RPMI7951 (cell line): ENCODE measurements at regions not wholly inside any gene's neighbourhood (a gene's known extent, or its start where the extent isn't known, plus 50 kb on each side); places are given as distances from the start of the nearest gene placed in this dataset.
A peak's percentile ranks its signal among the peaks of the same experiment; 100 is the strongest.

ENCODE experiments used
- DNase-seq: peaks from one replicate; pipeline ENCODE4 v3.0.0-alpha.2; 2012; ENCODE audit warnings: low read depth

DNA sequence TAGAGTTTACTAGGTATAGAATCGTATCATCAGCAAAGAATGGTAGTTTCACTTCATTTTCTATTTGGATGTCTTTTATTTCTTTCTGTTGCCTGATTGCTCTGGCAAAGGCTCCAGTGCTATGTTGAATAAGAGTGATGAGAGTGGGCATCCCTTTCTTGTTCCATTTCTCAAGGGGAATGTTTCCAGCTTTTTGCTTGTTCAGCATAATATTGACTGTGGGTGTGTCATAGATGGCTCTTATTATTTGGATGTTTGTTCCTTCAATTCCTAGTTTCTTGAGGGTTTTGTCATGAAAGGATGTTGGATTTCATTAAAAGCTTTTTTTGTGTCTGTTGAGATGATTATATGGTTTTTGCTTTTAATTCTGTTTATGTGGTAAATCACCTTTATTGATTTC is 1114.5 kb downstream of the RAPGEF2 start:
- no peak for DNase-seq

DNA sequence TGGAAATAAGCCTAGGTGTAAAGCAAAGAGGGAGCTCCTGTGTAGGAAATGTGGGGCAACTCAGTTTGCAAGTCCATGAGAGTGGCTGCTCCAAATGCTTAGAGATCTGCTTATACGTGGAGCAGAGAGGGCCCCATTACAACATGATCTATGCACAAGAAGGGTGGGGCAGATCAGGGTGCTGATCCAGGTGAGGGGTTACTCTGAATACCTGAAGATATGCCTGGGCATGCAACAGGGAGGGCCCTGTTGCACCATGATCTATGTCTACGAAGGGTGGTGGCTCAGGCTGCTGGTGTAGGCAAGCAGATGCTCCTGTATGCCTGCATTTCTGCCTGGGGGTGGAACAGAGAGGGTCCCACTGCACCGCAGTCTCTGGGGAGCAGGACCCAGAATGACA is 1121.2 kb downstream of the RAPGEF2 start:
- DNase-seq, result no peak

DNA sequence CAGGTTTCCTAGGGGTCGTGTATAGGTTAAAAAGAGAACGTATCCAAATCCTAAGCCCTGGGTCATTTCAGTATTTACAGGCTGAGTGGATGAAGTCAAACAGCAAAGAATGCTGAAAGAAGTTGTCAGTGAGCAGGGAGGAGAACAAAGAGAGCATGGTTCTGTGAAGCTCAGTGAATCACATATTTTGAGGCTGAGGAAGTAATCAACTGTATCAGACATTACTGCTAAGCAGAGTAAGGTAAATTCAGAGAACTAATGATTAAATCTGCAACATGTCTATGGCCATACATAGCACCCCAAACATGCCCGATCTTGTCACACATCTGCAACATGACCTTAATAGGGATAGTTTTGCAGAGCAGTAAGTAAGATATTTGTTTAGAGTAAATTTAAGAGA is 1130.3 kb downstream of the RAPGEF2 start:
- DNase-seq, result no peak

DNA sequence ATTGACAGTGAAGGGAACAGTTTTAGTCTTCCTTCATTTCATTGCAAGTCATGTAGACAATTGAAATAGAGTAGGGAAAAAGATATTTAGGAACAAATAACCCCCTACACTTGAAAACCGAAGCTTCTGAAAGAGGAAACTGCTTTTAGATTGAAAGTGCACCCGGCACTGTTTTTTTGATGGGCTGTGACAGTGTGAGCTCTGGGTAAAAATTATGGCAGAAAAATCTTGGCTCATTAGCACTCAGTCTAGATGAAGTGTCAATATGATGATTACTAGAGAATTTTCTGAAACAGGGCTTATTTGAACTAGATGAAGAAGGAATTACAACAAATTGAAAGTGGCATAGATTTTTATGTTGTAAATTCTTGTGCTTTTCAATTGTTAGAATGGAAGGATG is 1132.4 kb downstream of the RAPGEF2 start:
- DNase-seq, result no peak

DNA sequence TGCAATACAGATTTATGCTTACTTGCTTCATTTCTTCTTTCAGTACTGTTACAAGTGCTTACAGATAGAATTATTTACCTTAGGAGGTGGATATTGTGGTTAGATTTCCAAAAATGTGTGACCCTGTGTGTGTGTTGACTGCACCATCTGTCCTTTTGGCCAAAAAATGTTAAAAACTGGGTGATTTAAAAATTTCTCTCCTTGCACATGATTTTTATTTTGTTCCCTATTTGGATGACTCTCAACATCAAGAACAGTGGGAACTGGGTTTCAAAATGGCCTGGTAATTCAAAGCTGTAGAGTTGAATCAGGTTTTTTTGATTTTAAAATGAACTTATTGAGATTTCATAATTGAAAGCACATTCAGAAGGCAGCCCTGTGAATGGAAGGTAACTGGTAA is 1132.9 kb downstream of the RAPGEF2 start:
- DNase-seq, result no peak

DNA sequence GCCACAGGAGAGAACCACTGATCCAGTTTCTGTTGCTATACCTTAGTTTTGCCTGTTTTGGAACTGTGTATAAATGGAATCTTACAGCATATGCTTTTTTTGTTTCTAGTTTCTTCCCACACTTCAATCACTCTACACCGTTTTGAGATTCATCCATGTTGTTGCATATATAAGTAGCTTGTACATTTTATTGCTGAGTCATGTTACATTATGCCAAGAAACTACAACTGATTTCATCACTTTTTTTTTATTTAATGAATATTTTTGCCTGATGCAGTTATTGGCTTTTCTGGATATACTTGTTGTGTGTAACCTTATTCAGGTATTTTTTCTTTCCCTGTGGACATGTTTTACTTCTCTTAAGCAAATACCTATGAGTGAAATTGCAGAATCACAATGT is 1135.9 kb downstream of the RAPGEF2 start:
- DNase-seq, result no peak

DNA sequence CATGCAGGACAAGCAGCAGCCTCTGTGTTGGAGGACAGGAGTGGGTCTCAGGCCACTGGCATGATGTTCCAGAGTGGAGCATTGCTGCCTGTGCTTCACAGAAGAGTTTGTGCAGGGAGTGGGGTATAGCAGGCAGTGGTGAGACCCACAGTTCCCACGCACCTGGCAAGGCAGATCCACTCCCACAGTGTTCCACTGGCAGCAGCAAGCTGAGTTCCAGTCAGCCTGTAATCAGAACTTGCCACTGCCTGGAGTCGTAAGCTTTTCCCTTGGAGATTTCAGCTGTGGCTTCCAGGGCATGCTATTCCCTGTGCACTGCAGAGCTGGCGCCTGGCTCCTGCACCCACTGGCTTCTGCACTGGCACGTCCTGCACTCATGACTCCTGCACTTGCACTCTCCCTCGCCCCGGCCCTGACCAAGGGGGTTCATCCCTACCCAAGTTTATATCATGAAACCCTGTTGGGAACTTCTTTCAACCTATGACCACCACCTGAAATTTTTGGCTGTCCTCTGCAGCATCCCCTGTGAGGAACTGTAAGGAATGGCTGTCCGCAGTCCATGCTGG is 1144.3 kb downstream of the RAPGEF2 start:
- DNase-seq, result no peak

DNA sequence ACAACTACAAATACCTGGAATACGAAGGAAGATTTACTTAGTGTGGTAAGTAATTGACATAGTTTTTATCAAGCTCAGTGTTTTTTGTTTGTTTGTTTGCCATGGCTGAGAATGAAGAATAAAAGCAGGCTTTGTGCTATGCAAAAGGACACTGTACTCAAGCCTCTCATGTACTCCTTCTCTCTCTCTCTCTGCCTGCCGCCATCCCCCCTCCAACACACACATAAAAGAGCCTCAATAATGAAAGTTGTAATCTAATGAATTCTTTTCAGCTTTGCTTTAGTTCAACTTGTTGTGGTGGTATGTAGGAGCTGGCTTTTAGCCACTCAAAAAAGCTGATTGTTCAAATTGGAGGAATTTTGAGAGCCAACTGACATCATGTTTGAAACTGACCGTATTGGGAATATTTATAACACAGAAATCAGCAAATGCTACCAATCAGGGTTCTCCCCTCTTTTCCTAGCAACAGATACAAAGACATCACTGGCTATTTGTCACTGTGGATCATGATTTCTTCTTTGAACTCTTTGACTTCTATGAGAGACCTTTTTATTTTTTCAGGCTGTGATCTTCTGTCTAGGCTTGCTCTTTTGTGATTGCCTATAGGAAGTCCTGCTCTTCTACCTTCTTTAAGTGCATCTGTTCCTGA is 1148.8 kb downstream of the RAPGEF2 start:
- no peak for DNase-seq

DNA sequence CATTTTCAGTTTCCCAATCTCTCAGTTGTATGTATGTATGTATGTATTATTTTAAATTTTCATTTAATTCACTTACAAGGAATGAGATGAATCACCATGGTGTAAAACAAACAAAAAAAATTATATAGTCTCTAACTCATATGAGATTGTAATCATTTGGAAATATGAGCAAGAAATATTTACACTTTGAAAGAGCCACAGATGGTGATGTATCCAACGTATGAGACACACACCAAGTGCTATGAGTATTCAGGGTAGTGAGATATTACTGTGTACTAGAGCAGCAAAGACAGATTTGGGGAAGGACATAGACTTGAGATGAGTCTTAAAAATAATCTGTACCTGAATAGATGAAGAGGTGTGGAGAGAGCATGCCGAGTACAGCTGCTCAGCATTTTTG is 1154.4 kb downstream of the RAPGEF2 start:
- no peak for DNase-seq

GRCh38 chr4:160265014-160265413 is 1162.1 kb downstream of the RAPGEF2 start:
- no peak for DNase-seq

GRCh38 chr4:160265836-160266235 is 1163.0 kb downstream of the RAPGEF2 start:
- no peak for DNase-seq

- no peak for DNase-seq
Measured at GRCh38 chr4:160276785-160277325, 1174.0 kb downstream of the RAPGEF2 start.

DNA sequence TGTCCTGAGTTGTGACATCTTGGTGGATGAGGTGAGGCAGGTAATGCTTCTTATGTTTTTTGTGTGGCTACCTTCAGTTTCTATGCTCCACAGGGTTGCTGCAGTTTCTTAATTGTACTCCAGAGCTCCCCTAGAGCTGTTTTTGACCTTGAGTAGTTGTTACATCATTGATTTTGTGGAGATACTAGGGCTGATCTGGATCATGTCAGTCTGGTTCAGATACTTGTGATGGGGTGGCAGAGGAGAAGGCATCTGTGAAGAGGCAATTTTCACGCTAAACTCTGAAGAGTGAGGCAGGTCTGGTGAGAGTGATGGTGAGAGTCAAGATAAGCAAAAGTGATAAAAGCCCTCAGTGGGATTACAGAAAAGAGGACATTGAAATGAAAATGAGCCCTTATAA is 1180.2 kb downstream of the RAPGEF2 start:
- DNase-seq, result no peak

- DNase-seq, result no peak
Measured at GRCh38 chr4:160284516-160284915, 1181.6 kb downstream of the RAPGEF2 start.

DNA sequence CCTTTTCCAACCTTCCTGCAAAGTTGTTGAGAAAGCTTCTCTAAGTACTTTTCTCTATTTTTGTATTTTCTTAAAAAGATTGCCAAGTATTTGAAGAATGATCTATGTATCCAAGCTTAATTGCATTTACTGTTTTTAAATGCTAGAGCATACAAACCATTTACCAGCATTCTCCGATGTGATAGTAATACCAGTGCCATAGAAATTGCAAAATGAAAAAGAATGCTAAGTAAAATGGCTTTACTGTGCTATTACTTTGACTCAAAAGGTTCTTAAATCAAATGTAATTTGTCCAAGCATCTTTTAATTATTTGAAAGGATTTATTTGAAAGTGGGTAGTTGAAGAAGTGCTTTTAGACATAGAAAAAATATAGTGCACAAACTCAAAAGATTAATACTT is 1183.2 kb downstream of the RAPGEF2 start:
- no peak for DNase-seq

DNA sequence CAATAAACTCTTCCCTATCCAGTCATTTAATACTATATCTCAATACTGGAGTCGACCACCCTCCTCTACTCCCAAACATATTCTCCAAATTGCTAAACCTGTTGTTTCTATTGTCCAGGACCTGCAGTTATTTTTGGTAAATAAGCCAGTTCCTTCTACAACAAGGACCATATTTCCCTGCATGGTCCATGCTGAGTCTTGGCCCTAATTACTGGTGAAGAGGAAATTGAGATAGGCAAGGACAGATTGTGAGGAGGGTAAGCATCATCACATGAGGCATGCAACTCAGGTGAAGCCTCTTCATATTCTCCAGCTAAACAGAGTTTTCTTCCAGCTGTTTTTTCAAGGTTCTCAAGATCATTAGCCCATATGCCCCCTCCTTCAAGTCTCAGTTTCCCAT is 1193.6 kb downstream of the RAPGEF2 start:
- no peak for DNase-seq

- no peak for DNase-seq
Measured at GRCh38 chr4:160299177-160299576, 1196.3 kb downstream of the RAPGEF2 start.

GRCh38 chr4:160299608-160300007 is 1196.7 kb downstream of the RAPGEF2 start:
- DNase-seq, result no peak

- no peak for DNase-seq
Measured at GRCh38 chr4:160316036-160316435, 1213.2 kb downstream of the RAPGEF2 start.

DNA sequence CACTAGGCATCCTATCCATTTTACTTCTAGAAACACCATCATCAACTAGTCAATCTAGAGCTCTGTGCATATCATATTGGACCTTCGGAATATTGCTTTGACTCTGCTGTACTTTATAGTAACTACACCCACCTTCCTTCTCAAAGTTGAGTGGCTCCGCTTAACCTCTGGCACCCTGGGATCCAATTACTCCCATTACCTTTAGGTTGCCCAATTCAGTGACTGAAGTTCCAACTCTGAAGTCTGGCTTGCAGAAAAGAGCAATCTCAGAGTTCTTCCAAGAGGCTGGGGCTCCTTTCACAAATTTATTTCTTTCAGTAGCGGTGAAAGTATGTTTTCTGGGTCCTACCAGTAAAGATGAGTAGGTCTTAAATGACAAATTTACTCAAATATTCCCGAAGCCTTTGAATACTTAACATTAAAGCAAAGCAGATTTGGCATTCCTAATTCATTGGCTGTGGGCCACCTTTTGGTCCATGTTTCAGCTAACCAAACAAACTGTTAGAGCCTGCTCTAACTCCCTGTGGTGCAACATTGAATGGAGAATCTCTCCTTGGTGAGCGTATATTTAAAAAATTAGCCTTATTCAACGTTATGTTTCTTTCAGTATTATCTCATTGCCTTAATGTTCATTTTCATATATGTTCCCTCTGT is 1215.8 kb downstream of the RAPGEF2 start:
- peak; percentile 0 for DNase-seq

DNA sequence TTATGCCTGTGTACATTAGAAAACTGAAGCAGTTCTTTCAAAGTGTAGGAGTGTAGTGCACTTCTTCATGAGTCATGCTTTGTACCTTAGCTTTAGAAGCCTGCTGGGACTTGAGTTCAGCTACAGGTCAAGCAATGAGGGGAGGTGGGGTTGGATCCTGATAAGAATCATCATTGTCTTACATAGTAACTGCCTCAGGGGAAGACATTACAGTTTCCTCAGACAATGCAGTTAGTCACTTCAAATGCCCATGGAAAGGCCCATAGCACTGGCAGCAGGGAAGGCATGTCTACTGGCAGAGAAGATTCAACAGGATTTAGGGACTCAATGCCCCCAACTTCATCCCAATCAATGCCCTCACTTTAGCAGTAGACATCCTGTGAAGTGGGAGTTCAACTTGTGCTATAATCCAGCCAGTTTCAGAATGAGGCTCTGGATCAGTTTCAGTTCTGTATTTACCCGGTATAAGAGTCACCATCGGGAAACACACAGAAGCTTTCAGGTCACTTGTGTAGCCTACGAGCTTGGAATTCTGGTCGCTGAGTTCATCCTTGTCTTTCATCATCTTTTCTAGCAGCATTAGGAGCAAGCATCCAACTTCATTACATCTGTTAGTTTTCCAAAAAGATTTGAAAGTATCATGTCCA is 1216.5 kb downstream of the RAPGEF2 start:
- peak; percentile 51 for DNase-seq

DNA sequence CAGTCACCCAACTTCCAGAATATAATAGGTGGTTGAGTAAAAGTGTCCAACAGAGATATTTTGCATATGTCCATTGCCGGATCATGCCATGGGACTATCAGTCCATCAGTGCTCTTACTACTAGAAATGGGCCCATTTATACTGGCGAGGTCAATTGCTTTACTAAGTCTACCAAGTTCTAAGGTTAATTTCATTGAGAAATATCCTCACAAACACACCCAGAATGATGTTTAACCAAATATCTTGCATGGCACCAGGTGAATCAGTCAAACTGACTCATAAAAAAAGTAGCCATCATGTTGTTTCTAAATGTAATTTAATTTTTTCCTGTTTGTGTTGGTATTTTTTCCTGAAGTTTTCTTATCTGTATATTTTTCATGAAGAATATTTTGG is 1217.0 kb downstream of the RAPGEF2 start:
- DNase-seq, result no peak

- no peak for DNase-seq
Measured at GRCh38 chr4:160326110-160326509, 1223.2 kb downstream of the RAPGEF2 start.
